GM23248 (cell line): ENCODE measurements at regions not wholly inside any gene's neighbourhood (a gene's known extent, or its start where the extent isn't known, plus 50 kb on each side); places are given as distances from the start of the nearest gene placed in this dataset.

Experiments used
- EZH2 ChIP-seq: fragments of 200-600 bp; sonication (generic); IDR thresholded peaks from 2 replicates; pipeline ENCODE4 v1.6.1; 2018; ENCODE audit warnings: antibody characterized with exemption, mild to moderate bottlenecking; ENCODE audit not compliant: insufficient read depth, poor library complexity, severe bottlenecking
- EZH2phosphoT487 ChIP-seq: fragments of 200-600 bp; sonication (generic); IDR thresholded peaks from 2 replicates; pipeline ENCODE4 v1.6.1; 2018; ENCODE audit warnings: antibody characterized with exemption, moderate library complexity, mild to moderate bottlenecking, low read depth; ENCODE audit not compliant: insufficient read depth

DNA sequence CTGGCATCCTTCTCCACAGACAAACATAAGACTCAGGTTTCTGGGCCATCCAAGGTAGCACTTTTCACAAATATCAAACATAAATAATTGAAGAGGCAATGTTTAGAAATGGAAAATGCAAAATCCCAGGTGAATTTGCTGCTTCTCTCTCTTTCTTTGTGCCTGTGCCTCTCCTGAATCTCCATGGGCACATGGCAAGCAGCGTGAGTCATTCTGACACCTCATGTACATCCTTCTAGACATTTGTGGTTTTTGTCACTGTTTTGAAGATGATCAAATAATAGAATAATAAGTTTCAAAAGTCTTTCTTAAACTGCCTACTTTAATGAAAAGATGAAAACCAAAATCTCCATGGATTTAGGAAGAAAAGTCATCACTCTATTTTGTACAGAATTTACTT is 60.3 kb upstream of the RAB11FIP2 start:
- TF ChIP-seq EZH2phosphoT487 (no peak), EZH2 (no peak)
